ENCODE measurements at regions not wholly inside any gene's neighbourhood (a gene's known extent, or its start where the extent isn't known, plus 50 kb on each side); places are given as distances from the start of the nearest gene placed in this dataset.

DNA sequence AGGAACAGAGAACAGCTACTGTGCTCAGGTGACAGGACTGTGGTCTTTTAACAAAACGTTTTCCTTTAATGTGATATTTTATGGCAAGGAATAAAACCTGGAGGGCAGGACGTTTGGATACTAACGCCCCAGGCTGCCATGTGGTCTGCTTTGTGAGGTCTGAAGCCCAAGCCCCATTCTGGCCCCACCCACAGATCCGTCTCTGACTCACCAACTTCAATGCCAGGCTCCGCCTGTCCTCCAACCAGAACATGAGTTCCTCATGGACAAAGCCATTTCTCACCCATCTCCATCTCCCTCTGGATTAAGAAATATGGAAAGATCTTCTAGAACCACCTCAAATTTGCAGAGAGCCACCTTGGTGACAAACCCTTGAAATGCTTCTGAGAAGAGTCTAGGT is 148.8 kb downstream of the CRYBB2 start:
- DNase-seq = no peak

DNA sequence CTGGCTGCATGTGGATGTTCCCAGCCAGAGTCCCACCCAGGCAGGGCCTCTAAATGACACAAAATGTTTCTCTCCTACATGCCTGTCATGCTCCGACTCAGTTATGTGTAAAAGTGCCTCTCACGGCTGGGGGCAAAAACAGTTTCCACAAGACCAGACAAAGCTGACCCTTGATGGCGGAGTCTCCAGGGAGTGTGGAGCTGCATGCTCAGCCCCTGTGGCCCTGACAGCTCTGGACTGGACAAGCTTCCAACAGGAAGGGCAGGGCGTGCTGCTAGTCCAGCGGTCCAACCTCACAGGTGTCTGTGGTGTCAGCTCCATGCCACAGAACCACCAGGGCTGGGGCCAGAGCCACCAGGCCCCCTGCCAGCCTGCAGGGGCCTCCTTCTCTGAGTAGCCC is 149.6 kb downstream of the CRYBB2 start:
- DNase-seq = no peak

DNA sequence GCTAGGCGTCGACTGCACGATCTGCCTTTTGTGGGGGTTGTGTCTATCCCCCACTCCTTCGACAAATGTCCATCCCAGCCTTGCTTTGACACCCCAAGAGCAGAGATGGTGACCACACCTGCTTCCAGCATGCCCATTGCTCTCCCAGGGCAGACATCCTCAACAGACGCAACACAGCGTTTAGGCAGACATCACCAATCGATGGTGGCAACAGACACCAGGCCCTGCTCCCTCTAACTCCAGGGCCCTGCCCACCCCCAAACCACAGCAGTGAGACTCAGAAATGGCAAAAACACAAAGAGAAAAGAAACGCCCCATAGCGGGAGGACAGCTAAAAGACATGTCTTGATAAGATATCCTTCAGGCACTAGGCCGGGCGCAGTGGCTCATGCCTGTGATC is 150.9 kb downstream of the CRYBB2 start:
- DNase-seq = no peak

DNA sequence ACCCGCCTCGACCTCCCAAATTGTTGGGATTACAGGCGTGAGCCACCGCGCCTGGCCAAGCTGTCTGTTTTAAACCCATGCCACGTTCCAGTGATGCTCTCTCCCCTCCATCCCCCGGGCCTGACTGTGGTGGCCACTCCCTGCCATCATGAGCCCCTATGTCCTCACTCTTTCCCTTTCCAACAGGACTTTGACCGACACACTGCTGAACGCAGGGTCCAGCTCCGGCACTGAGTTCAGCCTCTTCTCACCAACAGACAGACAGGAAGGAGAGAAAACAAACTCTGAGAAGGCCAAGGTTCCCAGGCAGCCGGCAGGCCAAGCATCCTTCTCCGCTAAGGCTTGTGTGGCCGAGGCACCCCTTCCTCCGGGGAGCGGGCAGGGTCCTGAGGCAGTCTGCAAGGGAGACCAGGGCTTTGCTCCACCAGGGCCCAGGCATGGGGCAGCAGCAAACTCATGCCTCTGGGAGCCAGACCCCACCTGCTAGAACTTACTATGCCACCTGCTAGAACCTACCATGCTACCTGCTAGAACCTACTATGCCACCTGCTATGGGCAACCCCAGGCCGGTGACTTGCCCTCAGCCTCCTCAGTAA is 152.7 kb downstream of the CRYBB2 start:
- DNase-seq = no peak

DNA sequence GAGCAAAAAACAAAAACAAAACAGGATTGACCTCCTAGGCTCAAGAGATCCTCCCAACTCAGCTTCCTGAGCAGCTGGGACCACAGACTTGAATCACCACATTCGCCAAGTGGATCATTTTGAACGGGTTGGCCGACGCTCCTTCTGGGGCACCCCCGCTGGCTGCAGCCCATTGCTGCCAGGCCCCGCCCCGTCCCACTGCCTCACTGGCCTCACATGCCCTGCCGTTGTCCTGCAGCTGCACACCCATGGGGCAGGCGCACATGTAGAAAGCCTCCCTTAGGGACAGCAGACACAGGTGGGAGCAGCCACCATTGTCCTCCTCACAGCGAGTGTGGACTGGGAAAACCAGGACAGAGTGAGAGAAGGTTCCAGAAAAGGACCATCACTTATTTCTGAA is 154.5 kb downstream of the CRYBB2 start:
- no peak for DNase-seq

DNA sequence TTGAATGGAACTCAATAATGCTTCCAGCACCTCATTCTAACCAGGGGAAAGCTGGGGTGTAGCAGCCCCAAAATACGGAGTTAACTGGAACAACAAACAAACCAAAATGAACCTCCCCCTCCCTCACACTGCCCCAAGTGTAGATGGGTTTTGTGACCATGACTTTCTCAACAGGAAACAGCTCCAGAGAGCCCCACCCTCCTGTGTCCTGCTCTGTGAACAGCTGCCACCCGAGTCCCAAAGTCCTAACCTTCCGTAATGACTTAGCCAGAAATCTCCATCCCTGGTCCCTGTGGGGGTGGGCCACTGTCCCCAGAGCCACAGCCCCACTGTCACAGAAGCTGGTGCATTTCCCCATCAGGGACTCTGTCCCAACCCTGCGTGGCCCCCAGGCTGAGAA is 155.4 kb downstream of the CRYBB2 start:
- DNase-seq = no peak

DNA sequence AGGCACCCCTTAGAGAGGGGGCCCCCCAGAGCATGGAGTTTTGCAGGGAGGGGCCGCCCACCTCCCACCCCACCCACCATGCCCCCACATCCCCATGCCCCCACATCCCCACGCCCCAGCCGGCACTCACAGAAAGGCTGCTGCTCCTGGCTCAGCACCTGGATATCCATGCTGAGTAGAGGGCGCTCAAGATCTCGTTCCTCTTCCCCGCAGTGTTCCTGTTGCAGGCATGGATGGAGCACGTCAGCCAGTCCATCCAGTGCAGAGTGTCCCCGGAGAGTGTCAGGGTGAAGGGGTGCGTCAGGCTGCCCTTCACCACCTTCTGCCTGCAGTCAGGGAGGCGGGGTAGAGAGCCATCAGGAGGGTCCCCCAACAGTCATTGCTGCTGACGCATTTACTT is 156.2 kb downstream of the CRYBB2 start:
- no peak for DNase-seq

DNA sequence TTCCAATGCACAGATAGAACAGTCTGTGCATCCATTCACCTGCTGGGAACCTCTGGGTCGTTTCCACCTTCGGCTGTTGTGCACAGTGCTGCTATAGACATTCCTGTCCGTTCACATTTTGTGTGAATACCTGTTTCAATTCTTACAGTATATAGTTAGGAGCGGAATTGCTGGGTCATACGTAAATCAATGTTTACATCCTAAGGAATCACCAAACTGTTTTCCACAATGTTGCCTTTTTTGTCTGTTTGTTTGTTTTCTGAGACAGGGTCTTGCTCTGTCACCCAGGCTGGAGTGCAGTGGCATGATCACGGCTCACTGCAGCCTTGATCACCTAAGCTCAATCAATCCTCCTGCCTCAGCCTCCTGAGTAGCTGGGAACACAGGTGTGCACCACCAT is 158.3 kb downstream of the CRYBB2 start:
- DNase-seq = no peak

DNA sequence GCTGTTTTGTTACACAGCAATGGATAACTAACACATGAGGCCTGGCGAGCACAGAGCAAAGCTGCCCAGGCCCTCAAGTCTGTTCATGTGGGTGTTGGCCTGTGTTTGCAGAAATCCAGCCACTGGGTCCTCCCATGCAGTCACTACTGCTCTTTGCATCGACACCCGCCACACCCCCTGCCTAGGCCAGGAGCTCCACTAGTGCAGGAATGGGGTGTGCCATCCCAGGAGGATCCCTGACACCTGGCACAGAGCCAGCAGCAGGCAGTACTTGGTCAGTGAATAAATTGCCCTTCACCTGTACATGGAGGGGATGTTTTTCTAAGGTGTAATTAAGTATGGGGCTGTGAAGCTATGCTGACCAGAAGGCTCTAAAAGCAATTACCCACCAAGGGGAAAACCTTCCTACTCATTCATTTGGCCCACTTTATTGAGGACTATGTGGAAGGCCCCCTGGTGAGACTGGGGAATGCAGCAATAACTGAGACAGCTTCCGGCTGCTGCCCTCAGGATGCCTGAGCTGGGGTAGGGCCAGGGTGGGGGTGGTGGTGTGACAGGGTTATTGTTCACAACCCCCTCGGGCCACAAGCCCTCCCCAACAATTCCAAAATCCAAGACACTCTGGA is 160.8 kb downstream of the CRYBB2 start:
- no peak for DNase-seq

DNA sequence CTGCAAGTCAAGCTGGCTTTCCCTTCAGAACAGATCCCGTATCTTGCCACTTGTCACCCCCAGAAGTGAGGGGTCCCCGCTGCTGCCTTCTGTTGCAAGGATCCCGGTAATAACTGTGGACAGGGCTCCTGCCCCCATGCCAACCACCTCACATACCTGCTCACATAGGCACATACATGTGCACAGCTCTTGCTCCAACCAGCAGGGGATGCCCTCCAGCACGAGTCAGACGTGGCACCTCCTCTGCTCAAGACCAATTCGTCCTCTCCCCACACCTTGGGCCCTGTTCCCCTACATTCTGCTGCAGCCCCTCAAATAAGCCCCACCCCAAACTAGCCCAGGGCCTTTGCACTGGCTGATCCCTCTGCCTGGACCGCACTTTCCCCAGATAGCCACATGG is 163.3 kb downstream of the CRYBB2 start:
- no peak for DNase-seq

DNA sequence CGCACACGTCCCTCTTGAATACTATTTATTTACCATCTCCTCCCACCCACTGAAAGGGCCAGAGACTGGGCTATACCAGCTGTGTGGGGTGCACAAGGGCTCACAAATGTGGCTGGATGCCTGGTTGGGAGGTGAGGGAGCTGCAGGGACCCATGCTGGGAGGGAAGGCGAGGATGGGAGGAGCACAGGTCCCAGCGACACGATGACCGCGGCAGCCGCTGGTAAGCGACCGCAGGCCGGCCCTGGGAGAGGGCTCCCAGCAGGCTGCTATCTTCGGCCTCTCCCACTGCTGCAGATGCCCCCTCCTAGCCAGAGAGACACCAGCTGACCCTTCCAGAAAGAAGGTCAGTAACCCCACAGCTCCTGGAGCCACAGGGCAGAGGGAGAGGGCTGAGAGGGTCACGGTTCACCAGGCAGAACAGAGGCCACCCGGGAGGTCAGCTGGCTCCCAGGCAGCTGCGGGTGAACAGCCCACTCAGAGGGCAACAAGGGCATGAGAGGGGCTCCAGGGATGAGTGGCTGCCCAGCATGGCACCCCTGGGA is 163.9 kb downstream of the CRYBB2 start:
- no peak for DNase-seq

DNA sequence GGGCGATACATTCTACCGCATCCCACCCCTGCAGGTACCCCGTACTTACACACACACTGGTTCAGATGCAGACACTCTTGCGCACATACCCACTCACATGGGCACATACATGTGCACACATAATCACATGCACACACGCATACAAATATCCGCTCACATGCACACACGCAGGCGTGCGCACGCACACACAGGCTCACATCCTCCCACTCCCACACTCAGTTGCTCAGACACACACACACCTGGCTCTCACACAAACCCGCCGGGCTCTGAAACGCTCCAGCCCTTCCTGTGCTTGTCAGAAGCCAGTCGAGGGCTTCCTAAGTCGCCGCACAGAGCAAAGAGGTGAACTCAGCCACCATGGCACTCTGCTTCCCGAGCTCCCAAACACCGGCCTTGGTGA is 164.5 kb downstream of the CRYBB2 start:
- no peak for DNase-seq

DNA sequence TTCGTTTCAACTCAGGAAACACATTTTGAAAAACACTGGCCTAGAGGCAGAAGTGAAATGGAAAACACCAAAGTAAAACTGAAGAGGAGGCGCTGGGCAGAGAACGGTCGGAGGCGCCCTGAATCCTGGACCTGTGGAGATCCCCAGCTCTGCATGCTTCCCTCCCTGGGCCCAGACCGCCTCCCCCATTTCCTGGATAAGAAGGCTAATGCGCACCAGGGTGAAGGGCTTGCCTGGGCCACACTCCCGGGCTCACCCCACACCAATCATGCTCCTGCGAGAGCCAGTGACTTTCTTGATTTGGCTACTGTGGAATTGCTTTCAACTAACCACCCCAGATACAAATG is 167.1 kb downstream of the CRYBB2 start:
- no peak for DNase-seq

DNA sequence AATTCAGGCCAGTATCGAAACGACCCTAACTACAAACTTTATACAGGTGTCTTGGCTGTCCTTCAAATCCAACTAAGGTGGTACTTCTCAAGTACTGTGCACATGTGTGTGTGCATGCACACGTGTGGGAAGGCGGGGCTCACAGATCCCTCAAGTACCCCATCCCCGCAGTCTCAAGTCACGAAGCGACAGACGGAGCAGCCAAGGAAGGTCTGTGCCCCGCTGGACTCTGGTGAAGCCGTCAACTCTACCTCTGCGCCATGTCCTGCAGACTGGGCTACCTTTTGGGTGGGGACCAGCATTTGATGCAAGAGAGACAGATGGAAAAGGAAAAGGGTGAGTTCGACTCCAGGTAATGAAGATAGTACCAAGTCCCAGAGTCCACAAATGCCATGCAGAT is 169.0 kb downstream of the CRYBB2 start:
- DNase-seq = no peak

DNA sequence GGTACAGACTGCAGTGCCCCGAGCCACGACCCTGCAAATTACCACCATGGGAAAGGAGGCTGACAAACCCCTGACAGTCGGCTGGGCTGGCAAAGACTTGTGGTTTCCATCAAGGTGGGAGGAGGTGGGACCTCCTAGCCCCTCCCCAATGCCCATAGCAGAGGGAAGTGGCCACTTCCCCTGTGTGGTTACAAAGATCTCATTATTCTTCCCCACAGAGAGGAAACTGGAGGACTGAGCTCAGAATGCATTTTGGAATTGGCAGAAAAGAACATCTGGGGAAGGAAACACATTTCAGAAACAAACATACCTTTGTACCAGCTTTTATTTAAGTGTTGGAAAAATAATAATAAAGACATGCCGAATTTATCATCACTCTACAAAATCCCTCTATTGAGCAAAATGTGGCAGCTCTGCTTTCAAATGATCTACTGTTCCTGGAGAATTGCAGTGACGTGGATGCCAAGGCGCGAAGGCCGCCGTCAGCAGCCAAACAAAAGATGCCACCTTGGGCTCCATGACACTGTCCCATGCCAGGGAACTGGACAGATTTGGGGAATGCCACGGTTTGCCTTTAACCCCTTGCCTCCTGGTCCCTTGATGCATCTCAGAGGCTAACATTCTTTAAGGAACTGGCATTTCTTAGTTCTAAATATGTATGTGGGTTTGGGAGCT is 169.6 kb downstream of the CRYBB2 start:
- DNase-seq = no peak

DNA sequence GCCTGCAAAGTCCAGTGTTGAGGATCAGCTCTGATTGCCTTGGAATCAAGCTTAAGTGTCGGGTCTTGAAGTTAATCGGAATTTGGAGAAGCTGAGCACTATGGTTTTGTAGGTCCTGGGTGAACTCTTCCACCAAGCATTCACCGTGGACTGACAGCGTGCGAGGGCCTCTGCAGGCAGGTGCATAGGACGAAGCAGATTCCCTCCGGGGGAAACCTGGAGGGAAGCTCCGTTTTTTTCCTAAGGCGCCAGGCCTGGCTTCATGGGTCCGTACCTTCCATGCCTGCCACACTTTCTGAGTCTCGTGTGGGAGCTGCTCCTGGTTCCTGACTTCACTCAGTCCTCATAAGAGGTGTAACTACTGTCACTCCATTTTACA is 170.1 kb downstream of the CRYBB2 start:
- DNase-seq = no peak

DNA sequence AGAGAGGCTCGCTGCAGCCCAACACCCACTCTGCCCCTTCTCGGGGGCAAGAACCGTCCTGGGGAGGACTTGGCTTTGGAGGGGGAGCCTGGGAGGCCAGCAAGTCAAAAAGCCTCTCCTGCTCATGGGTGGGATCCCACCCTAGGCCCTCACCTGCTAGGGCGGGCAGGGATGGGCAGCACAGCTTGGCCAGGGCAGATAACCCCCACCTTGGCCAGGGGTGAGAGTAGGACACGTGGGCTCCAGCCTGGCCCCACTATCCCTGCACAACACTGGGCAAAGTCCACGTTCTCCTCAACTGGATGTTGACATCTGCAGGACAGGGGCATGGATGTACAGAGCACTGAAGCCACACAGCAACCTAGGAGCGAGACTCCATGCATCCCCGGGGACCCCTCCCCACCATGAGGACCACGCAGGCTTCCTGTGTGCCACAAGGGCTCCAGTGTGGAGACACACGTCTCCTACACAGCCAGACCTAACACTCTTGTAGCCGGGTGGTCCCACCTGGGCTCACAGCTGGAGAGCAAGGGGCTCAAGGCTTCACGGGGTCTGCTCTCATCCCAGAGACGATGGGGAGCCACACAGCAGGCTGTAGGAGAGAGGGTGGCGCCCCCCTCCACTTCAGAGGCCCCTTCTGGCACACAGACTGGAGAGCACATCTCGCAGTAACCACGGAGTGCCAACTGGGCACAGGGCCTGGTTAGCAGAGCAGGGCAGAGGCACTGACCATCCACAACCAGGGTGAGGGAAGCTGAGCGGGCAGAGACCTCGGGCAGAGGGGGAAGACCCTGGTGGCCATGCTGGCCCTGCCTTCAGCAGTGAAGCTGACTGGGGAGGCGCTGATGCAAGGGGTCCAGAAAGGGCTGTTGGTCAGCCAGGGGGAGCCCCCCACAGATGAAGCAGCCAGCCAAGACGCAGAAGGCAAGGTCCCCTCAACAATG is 171.1 kb downstream of the CRYBB2 start:
- no peak for DNase-seq

DNA sequence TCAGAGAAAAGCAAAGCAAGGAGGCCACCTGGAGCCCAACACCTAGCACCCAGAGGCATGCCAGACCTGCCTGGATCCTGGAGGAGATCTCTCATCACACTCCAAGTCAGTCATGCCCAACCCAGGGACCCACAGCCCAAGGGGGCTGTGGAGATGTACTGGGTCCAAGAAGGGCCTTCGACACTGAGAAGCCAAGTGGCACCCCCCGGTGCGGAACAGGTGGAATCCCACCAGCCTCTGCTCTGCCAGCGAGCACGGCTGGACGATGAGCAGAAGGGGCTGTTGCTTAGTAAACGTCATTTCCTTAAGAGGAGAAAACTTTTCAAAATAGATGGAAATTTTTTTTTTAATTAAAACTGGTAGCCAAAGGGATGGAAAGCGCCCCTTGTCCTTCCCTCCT is 171.9 kb upstream of the GRK3 start:
- no peak for DNase-seq

DNA sequence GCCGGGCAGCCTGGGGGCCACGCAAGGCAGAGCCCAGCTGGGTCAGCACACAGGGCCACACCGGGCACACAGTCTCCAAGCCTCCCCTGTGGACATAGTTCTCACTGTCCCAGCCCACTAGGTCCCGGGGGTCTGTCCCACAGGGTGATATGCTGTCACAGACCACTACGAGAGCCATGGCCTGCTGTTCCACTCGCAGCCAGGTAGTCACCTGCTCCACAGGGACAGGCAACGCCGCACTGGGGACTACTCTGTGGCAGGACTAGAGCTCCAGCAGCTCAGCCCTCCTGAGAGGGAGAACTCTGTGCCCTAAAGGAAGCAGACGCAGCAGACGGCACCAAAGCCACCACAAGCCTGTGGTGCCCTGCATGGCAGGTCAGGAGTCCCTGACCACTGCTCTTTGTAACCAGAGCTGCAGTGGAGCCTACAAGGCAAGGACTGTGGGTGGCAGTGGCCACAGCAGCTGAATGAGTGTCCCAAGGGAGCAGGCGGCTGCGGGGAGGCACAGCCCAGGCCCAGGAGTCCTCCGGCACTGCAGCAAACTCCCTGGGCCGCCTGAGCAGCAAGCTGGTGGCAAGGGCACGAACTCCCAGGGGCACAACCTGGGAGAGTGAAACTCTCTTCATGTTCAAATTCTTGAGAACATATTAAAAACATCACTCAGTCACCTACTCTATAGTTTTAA is 171.2 kb upstream of the GRK3 start:
- no peak for DNase-seq

DNA sequence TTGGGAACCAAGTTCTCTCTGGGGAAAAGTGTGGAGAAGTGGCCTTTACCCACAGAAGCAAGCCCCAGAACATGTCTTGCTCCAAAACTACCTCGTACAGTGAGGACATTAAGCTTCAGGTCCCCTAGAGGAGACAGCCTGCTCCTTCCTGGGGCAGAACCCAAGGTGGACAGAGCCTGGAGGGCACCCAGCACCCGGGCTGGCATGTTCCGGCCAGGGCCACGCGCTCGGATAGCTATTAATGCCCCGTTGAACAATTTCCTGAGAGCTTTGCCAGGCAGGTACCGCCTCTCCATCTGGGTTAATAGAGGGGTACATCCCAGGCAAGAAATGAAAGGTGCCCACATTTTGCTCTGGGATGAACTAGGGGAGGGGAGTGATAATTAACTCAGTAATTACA is 169.0 kb upstream of the GRK3 start:
- DNase-seq = no peak

DNA sequence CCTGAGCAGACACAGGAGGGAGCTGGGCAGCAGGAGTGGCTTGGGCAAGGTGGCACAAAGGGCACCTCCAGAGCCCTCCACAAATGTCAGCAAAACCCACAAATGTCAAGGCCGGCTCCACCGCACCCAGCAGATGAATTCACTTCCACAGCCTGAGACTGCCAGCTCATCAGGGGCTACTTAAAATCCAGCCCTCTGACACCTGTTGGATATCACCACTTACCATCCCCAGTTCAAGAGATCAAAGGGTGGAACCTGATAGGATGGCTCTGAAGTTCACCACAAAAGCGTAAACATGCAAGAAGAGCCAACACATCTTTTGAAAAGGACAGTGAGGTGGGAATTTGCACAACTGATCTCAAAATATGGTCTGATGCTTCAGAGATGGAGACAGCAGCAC is 168.6 kb upstream of the GRK3 start:
- no peak for DNase-seq

DNA sequence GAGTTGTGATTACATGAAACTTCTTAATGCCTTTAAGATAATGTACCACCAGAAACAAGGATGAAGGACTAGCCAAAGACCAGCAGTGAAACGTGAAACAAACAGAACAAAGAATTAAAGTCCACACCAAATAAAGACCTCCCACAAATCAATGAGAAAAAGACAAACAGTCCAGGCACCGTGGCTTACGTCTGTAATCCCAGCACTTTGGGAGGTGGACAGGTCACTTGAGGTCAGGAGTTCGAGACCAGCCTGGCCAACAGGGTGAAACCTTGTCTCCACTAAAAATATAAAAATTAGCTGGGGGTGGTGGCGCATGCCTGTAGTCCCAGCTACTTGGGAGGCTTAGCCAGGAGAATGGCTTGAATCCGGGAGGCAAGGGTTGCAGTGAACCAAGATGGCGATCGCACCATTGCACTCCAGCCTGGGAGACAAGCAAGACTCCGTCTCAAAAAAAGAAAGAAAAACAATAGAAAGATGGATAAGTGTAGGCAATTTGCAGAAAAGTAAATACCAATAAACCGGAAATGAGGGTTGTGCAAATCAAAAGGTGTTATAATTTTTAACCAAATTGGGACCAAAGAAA is 167.8 kb upstream of the GRK3 start:
- no peak for DNase-seq

DNA sequence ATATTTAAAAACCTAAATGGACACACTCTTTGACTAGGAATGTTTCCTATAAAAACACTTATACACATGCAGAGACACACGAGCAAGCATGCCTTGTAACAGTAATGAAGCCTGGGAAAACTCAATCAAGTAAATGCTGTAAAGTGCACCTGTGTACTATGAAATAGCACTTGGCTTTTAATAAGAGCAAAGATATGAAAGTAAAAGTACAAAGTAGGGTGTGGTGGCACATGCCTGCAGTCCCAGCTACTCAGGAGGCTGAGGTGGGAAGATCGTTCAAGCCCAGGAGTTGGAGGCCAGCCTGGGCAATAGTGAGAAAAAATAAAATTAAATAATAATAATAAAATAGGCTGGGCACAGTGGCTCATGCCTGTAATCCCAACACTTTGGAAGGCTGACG is 166.9 kb upstream of the GRK3 start:
- no peak for DNase-seq

Measured in CD4-positive, alpha-beta T cell treated with Interleukin-21 for 1 hour (primary cell).